K562 (cell line): ENCODE measurements at regions not wholly inside any gene's neighbourhood (a gene's known extent, or its start where the extent isn't known, plus 50 kb on each side); places are given as distances from the start of the nearest gene placed in this dataset.

Experiments used
- ATAC-seq: fragments of 200-7000 bp; cut with Tn5 transposase; 3 replicates; pipeline ENCODE4 v1.9.1; 2020; ENCODE audit warnings: moderate library complexity
- BruUV-seq: library from RNA; stranded (reverse); fragments of 400-500 nt; replicated peaks from 2 replicates; lab custom pipeline; 2021; lab: Mats Ljungman, UMichigan
- CTCF ChIA-PET: fragments of 300-600 bp; formaldehyde crosslinking; extraction: SDS; loops from one replicate; lab custom pipeline; 2021; ENCODE audit warnings: low intra/inter-chr PET ratio; lab: Yijun Ruan, JAX
- POLR2A ChIA-PET: fragments of 300-600, 350-650 bp; sonication (Branson Sonifier 250); formaldehyde crosslinking; extraction: SDS; loops from one replicate; lab custom pipeline; 2021; ENCODE audit warnings: antibody characterized with exemption, inconsistent platforms; lab: Yijun Ruan, JAX
- DNase-seq, 4 experiments: peaks; one replicate each; pipeline versions ENCODE4 v3.0.0 to v3.0.0-alpha.2; 2011 to 2018; ENCODE audit warnings: low spot score in 3 of 4, mixed read lengths in 3 of 4; ENCODE audit errors: extremely low read depth in 1 of 4
- FAIRE-seq: peaks from 2 replicates; lab custom pipeline; 2011; peaks lifted over from hg19 to GRCh38; lab: Jason Lieb, UNC
- H2AFZ ChIP-seq: 2 replicates; pipeline ENCODE4 v1.6.0; 2011; ENCODE audit warnings: low read depth, low read length, control low read depth, inconsistent platforms
- H3K27ac ChIP-seq: fragments of 200-600 bp; 3 replicates; pipeline ENCODE4 v1.8.0; 2011; ENCODE audit warnings: low read depth, mild to moderate bottlenecking, control low read depth, inconsistent platforms, low read length, moderate library complexity, mixed read lengths; ENCODE audit errors: extremely low read depth
- H3K27me3 ChIP-seq, 2 experiments: fragments of 300-600 bp in 1 of 2; 2 replicates in 1 of 2; 3 replicates in 1 of 2; pipeline versions ENCODE4 v1.6.0 to v1.8.0; 2011; ENCODE audit warnings: inconsistent platforms in 2 of 2, low read length in 2 of 2, mild to moderate bottlenecking in 1 of 2, mixed read lengths in 1 of 2, moderate library complexity in 1 of 2; ENCODE audit not compliant: control insufficient read depth in 2 of 2, insufficient read depth in 2 of 2
- H3K36me3 ChIP-seq: fragments of 300-600 bp; 3 replicates; pipeline ENCODE4 v1.8.0; 2011; ENCODE audit warnings: mild to moderate bottlenecking, low read length, inconsistent platforms; ENCODE audit not compliant: control insufficient read depth, insufficient read depth
- H3K4me1 ChIP-seq, 2 experiments: fragments of 200-600 bp in 1 of 2; replicated peaks in 1 of 2; 2 replicates in 1 of 2; 3 replicates in 1 of 2; pipeline versions ENCODE4 v1.5.1 to v1.8.0; 2011; ENCODE audit warnings: inconsistent platforms in 2 of 2, low read length in 2 of 2, mild to moderate bottlenecking in 1 of 2, mixed read lengths in 1 of 2, moderate library complexity in 1 of 2; ENCODE audit not compliant: control insufficient read depth in 2 of 2, insufficient read depth in 2 of 2
- H3K4me2 ChIP-seq: 2 replicates; pipeline ENCODE4 v1.6.1; 2011; ENCODE audit warnings: low read length, control low read depth, inconsistent platforms, mixed read lengths; ENCODE audit not compliant: insufficient read depth
- H3K4me3 ChIP-seq: fragments of 200-600 bp; sonication (generic), shearing (Covaris generic); 2 replicates; pipeline ENCODE4 v1.5.1; 2016; ENCODE audit warnings: control low read depth, inconsistent platforms
- H3K79me2 ChIP-seq: fragments of 200-600 bp; 3 replicates; pipeline ENCODE4 v1.8.0; 2011; ENCODE audit warnings: low read length, inconsistent platforms; ENCODE audit not compliant: control insufficient read depth, insufficient read depth
- H3K9ac ChIP-seq, 2 experiments: 2 replicates each; pipeline versions ENCODE4 v1.6.0 to v1.6.1; 2011; ENCODE audit warnings: low read depth in 2 of 2, low read length in 2 of 2, control low read depth in 1 of 2, inconsistent platforms in 1 of 2, mild to moderate bottlenecking in 1 of 2, mixed read lengths in 1 of 2; ENCODE audit not compliant: insufficient read depth in 1 of 2
- H3K9me1 ChIP-seq: one replicate; pipeline ENCODE4 v1.6.0; 2011; ENCODE audit warnings: inconsistent platforms, mild to moderate bottlenecking, low read length, moderate library complexity; ENCODE audit not compliant: control insufficient read depth, insufficient read depth
- H3K9me3 ChIP-seq: replicated peaks from 2 replicates; pipeline ENCODE4 v1.5.1; 2011; ENCODE audit warnings: low read depth, low read length, inconsistent platforms; ENCODE audit not compliant: control insufficient read depth, insufficient read depth
- H4K20me1 ChIP-seq: replicated peaks from 2 replicates; pipeline ENCODE4 v1.6.1; 2011; ENCODE audit warnings: low read length, inconsistent platforms, mixed read lengths; ENCODE audit not compliant: control insufficient read depth, insufficient read depth
- BRD4 ChIP-seq: fragments of 200-600 bp; sonication (generic); IDR thresholded peaks from 2 replicates; pipeline ENCODE4 v1.6.1; 2017; ENCODE audit warnings: inconsistent platforms
- CREB3 ChIP-seq: fragments of 450-650 bp; conservative IDR thresholded peaks from 2 replicates; pipeline ENCODE4 v1.6.1; 2016; ENCODE audit warnings: missing genetic modification characterization, low read depth, mild to moderate bottlenecking, missing compliant biosample characterization, moderate library complexity
- TAF7 ChIP-seq: fragments of 450-650 bp; IDR thresholded peaks from 2 replicates; pipeline ENCODE4 v1.6.1; 2016; ENCODE audit warnings: missing genetic modification characterization, missing compliant biosample characterization
- TCF3 ChIP-seq: sonication (generic); formaldehyde crosslinking; IDR thresholded peaks from 2 replicates; pipeline ENCODE4 v1.4.0; 2020; ENCODE audit warnings: mild to moderate bottlenecking, missing genetic modification reagents
- ZC3H4 ChIP-seq: sonication (generic); formaldehyde crosslinking; IDR thresholded peaks from 2 replicates; pipeline ENCODE4 v1.9.0; 2021; ENCODE audit warnings: missing genetic modification reagents, borderline replicate concordance
- ZKSCAN1 ChIP-seq: fragments of 150-350 bp; IDR thresholded peaks from 2 replicates; pipeline ENCODE4 v1.6.1; 2016; ENCODE audit warnings: low read depth, low read length
- WGBS: fragments of 100-300 bp; shearing (Covaris generic); methylation state at CpG from one replicate; pipeline ENCODE4 v1.1.6; 2016; ENCODE audit warnings: low coverage, mixed read lengths; ENCODE audit not compliant: insufficient coverage; ENCODE audit errors: missing lambda C conversion rate; 5-methylcytosine and 5-hydroxymethylcytosine counted together
- in situ Hi-C: fragments of 300-500 bp; cut with MboI; formaldehyde crosslinking; loops from 4 replicates; pipeline ENCODE4 v1.15.0; 2018; ENCODE audit warnings: inconsistent platforms, mixed read lengths
- intact Hi-C: fragments of 100-400 bp; cut with micrococcal nuclease; formaldehyde crosslinking; loops from 2 replicates; pipeline ENCODE4 v1.14.2; 2022

GRCh38 chr13:82506805-82507414 lies 1375.4 kb downstream of the SLITRK1 start:
- no peak overlapping the region for H2AFZ ChIP-seq
- no peaks in the 10 kb centered on the region for H3K36me3 ChIP-seq
- H3K9me3 ChIP-seq, result no peaks in the 10 kb centered on the region
- no peak overlapping the region for H3K9ac ChIP-seq
- BruUV-seq, result no TSS peak
- H3K9me1 ChIP-seq, result no peaks in the 10 kb centered on the region
- intact Hi-C loops (no loop called here), in situ Hi-C loops (no loop called here)
- H3K27ac ChIP-seq, result no peak overlapping the region
- no peak overlapping the region for H3K4me2 ChIP-seq
- DNase-seq, result peak in 1 of 4 experiments; percentile 1
- POLR2A ChIA-PET, result no interaction called here
- no peaks in the 10 kb centered on the region for H3K4me1 ChIP-seq
- no peak for FAIRE-seq
- ATAC-seq, result no peak
- WGBS, result 0% methylated on average over 1 of the region's 1 CpG
- H3K27me3 ChIP-seq, result no peaks in the 10 kb centered on the region
- H3K79me2 ChIP-seq, result no peaks in the 10 kb centered on the region
- H4K20me1 ChIP-seq, result no peaks in the 10 kb centered on the region
- H3K4me3 ChIP-seq, result no peak overlapping the region
- TF ChIP-seq CREB3 (tag) (no peak), TAF7 (no peak), BRD4 (no peak), TCF3 (peak; percentile 58), ZC3H4 (CRISPR knock-in tag) (no peak)
- CTCF ChIA-PET, result no interaction called here

- POLR2A ChIA-PET, result no interaction called here
- in situ Hi-C loops (no loop called here), intact Hi-C loops (no loop called here)
- no peaks in the 10 kb centered on the region for H3K27me3 ChIP-seq
- H4K20me1 ChIP-seq, result no peaks in the 10 kb centered on the region
- H3K4me2 ChIP-seq, result no peak overlapping the region
- no peak overlapping the region for H2AFZ ChIP-seq
- H3K36me3 ChIP-seq, result no peaks in the 10 kb centered on the region
- no peak overlapping the region for H3K9ac ChIP-seq
- no peaks in the 10 kb centered on the region for H3K79me2 ChIP-seq
- H3K4me3 ChIP-seq, result no peak overlapping the region
- BruUV-seq, result no TSS peak
- ATAC-seq (no peak), DNase-seq (no peak), FAIRE-seq (no peak)
- H3K4me1 ChIP-seq, result no peaks in the 10 kb centered on the region
- CTCF ChIA-PET, result no interaction called here
- H3K27ac ChIP-seq, result no peak overlapping the region
- no peaks in the 10 kb centered on the region for H3K9me3 ChIP-seq
- no peaks in the 10 kb centered on the region for H3K9me1 ChIP-seq
- TF ChIP-seq ZKSCAN1, result no peak
Observed at GRCh38 chr13:82501834-82502233, 1380.4 kb downstream of the SLITRK1 start.
